ENCODE measurements at regions not wholly inside any gene's neighbourhood (a gene's known extent, or its start where the extent isn't known, plus 50 kb on each side); places are given as distances from the start of the nearest gene placed in this dataset.

DNA sequence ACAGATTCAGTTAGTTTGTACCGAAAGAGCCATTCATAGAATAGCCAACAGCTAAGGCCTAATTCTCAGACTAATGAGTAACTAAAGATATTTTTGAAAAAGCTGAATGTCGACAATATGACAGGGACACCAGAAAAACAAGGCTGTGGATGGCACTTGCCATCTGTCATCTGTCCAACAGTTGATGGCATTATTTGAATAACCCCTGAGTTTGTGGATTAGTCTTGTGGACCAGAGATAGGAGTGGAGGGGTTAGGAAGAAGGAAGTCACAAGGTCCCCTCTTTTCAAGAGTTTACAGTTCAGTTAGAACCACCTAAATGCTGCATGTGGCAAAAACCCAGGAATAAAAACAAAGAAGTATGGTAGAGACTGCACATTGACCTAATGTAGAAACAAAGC lies 356.5 kb upstream of the DUSP10 start:
- no peak overlapping the region for H3K27ac ChIP-seq
- no peaks in the 10 kb centered on the region for H3K36me3 ChIP-seq (ENCODE audit: control insufficient read depth, insufficient read depth, low read length)
- no peak overlapping the region for H3K4me3 ChIP-seq (ENCODE audit: low read depth, low read length)
- no peaks in the 10 kb centered on the region for H3K4me1 ChIP-seq
- H3K9ac ChIP-seq: no peak overlapping the region
- H3K79me2 ChIP-seq: no peaks in the 10 kb centered on the region
- H2AFZ ChIP-seq: no peak overlapping the region
- TF ChIP-seq, protein P1, sequence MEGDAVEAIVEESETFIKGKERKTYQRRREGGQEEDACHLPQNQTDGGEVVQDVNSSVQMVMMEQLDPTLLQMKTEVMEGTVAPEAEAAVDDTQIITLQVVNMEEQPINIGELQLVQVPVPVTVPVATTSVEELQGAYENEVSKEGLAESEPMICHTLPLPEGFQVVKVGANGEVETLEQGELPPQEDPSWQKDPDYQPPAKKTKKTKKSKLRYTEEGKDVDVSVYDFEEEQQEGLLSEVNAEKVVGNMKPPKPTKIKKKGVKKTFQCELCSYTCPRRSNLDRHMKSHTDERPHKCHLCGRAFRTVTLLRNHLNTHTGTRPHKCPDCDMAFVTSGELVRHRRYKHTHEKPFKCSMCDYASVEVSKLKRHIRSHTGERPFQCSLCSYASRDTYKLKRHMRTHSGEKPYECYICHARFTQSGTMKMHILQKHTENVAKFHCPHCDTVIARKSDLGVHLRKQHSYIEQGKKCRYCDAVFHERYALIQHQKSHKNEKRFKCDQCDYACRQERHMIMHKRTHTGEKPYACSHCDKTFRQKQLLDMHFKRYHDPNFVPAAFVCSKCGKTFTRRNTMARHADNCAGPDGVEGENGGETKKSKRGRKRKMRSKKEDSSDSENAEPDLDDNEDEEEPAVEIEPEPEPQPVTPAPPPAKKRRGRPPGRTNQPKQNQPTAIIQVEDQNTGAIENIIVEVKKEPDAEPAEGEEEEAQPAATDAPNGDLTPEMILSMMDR (IDR thresholded peaks at IDR 0.05): no peak
- no peak overlapping the region for H3K4me2 ChIP-seq (ENCODE audit: low read length)
- no peaks in the 10 kb centered on the region for H3K27me3 ChIP-seq (ENCODE audit: control insufficient read depth, insufficient read depth, low read length)
- no peaks in the 10 kb centered on the region for H3K9me3 ChIP-seq (ENCODE audit: control insufficient read depth, low read length)

DNA sequence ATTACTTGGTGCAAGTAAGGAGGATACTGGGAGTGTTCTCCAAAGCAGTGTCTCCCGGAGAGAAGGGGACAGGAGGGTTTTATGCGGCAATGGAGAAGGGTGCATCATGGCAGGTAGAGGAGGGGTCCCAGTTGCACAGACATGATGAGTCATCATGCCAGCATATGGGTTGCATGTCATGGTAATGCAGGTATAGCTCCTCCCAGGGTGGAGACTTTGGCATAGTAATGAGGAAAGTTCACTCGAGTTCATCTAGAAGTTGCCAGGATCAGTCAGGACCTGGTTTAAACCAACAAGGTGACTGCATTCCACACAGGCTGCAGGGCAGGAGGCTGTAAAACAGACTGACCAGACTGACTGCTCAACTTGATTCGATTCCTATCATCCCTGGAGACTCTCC lies 355.7 kb upstream of the DUSP10 start:
- Histone ChIP-seq H3K27ac (no peak overlapping the region), H3K27me3 (ENCODE audit: control insufficient read depth, insufficient read depth, low read length) (no peaks in the 10 kb centered on the region), H3K79me2 (no peaks in the 10 kb centered on the region), H3K4me2 (ENCODE audit: low read length) (no peak overlapping the region), H2AFZ (no peak overlapping the region), H3K9me3 (ENCODE audit: control insufficient read depth, low read length) (no peaks in the 10 kb centered on the region), H3K4me1 (no peaks in the 10 kb centered on the region), H3K4me3 (ENCODE audit: low read depth, low read length) (no peak overlapping the region), H3K9ac (no peak overlapping the region), H3K36me3 (ENCODE audit: control insufficient read depth, insufficient read depth, low read length) (no peaks in the 10 kb centered on the region)
- TF ChIP-seq, protein P1 (IDR thresholded peaks at IDR 0.05): no peak

DNA sequence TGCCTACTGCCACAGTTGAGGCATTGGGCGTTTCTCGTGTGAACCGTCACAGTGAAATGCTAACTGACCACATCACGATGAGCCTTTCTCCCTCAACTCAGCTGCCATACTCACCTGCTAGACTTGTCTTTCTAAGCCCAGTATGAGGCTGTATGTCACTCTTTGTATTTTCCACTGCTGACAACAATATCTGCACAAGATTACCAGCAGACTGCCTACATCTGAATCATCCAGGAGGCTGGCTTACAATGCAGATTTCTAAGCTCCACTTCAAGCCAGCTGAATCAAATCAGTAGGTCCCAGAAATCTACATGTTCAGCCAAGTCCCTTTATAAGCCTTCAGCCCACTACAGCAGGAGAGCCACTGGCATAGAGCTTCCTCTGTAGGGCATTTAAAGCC lies 355.0 kb upstream of the DUSP10 start:
- TF ChIP-seq, protein P1 (IDR thresholded peaks at IDR 0.05): no peak
- Histone ChIP-seq H3K27ac (no peak overlapping the region), H3K4me2 (ENCODE audit: low read length) (no peak overlapping the region), H3K27me3 (ENCODE audit: control insufficient read depth, insufficient read depth, low read length) (no peaks in the 10 kb centered on the region), H3K4me1 (no peaks in the 10 kb centered on the region), H3K36me3 (ENCODE audit: control insufficient read depth, insufficient read depth, low read length) (no peaks in the 10 kb centered on the region), H3K4me3 (ENCODE audit: low read depth, low read length) (no peak overlapping the region), H3K79me2 (no peaks in the 10 kb centered on the region), H2AFZ (no peak overlapping the region), H3K9me3 (ENCODE audit: control insufficient read depth, low read length) (no peaks in the 10 kb centered on the region), H3K9ac (no peak overlapping the region)

DNA sequence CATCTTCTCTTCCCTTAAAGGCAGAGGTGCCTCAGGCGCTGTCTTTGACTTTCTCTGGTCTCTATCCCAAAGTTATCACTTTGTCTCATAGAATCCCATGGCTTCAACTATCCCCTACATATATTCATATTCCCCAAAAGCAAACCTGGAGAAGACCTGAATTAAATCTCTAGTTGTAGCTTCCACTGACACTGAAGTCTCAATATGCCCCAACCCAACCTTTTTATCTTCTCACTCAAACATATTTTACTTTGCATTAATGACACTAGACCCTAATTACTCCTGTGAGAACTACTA lies 354.5 kb upstream of the DUSP10 start:
- no peaks in the 10 kb centered on the region for H3K4me1 ChIP-seq
- TF ChIP-seq, protein P1 (IDR thresholded peaks at IDR 0.05): no peak

DNA sequence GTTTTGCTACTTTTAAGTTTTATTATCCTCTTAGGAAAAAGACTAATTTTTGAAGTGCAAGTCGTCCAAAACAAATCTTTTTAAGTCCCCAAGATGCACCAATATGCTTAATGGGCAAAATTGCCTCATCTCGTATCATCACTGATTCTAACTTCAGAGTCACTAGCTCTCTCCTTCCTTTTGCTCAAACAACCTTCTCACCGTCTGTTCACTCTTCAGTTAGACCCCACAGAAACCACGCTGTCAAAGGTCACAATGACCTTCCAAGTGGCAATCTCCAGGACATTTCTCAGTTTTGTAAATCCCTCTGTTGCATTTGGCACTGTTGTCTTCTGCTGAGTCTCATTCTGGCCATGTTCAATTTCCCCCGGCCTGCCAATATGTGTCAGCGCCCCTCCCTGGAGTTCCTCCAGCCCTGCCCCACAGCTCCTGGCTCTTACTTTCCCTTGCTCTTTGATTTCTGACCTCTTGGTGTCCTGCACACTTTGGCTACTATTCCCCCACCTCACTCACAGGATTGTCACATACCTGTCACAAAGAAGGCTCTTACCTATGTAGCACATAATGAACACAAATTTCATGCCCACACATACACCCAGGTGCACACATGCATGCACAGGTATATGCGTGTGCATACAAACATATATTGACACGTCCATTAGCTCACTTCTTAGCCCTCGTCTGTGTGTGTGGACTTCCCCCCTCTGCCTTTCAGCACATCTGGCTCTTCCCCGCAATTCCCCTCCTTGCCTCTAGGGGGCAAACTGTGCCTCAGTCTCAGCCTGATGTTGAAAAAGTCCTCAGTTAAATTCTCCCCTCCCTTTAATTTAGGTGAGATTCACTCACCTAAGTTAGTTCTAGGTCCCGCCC lies 354.0 kb upstream of the DUSP10 start:
- no peaks in the 10 kb centered on the region for H3K9me3 ChIP-seq (ENCODE audit: control insufficient read depth, low read length)
- H3K4me2 ChIP-seq (ENCODE audit: low read length): no peak overlapping the region
- H3K9ac ChIP-seq: no peak overlapping the region
- no peak overlapping the region for H3K27ac ChIP-seq
- no peaks in the 10 kb centered on the region for H3K4me1 ChIP-seq
- H2AFZ ChIP-seq: no peak overlapping the region
- no peaks in the 10 kb centered on the region for H3K79me2 ChIP-seq
- no peaks in the 10 kb centered on the region for H3K27me3 ChIP-seq (ENCODE audit: control insufficient read depth, insufficient read depth, low read length)
- TF ChIP-seq, protein P1 (IDR thresholded peaks at IDR 0.05): peak; percentile 56
- no peaks in the 10 kb centered on the region for H3K36me3 ChIP-seq (ENCODE audit: control insufficient read depth, insufficient read depth, low read length)
- H3K4me3 ChIP-seq (ENCODE audit: low read depth, low read length): no peak overlapping the region

More for the DNA sequence above, 354.5 kb upstream of the DUSP10 start:
- Histone ChIP-seq H3K27ac (no peak overlapping the region), H3K9ac (no peak overlapping the region), H3K9me3 (ENCODE audit: control insufficient read depth, low read length) (no peaks in the 10 kb centered on the region), H2AFZ (no peak overlapping the region), H3K4me3 (ENCODE audit: low read depth, low read length) (no peak overlapping the region), H3K4me2 (ENCODE audit: low read length) (no peak overlapping the region), H3K27me3 (ENCODE audit: control insufficient read depth, insufficient read depth, low read length) (no peaks in the 10 kb centered on the region), H3K36me3 (ENCODE audit: control insufficient read depth, insufficient read depth, low read length) (no peaks in the 10 kb centered on the region), H3K79me2 (no peaks in the 10 kb centered on the region)
